Aorta (tissue), 5 donors: ENCODE measurements at regions not wholly inside any gene's neighbourhood (a gene's known extent, or its start where the extent isn't known, plus 50 kb on each side); places are given as distances from the start of the nearest gene placed in this dataset.

Source experiments
- ATAC-seq: fragments of 200-7000 bp; cut with Tn5 transposase; one replicate; pipeline ENCODE4 v1.9.1; 2022; ENCODE audit warnings: moderate library complexity; ENCODE audit not compliant: low FRiP score
- DNase-seq, 2 donors: peaks; one replicate each; pipeline ENCODE4 v3.0.0-alpha.2; 2020
- H3K27ac ChIP-seq, 2 donors: one replicate each; pipeline ENCODE4 v1.5.1; 2013; ENCODE audit warnings: low read length in 2 of 2, mild to moderate bottlenecking in 2 of 2, moderate library complexity in 2 of 2, control low read depth in 1 of 2, inconsistent platforms in 1 of 2, low read depth in 1 of 2
- H3K27me3 ChIP-seq, 2 donors: one replicate each; pipeline ENCODE4 v1.6.1; 2013; ENCODE audit warnings: control low read depth in 1 of 2, low read length in 1 of 2, mild to moderate bottlenecking in 1 of 2, moderate library complexity in 1 of 2; ENCODE audit not compliant: insufficient read depth in 2 of 2, control insufficient read depth in 1 of 2
- H3K36me3 ChIP-seq, 2 donors: one replicate each; pipeline ENCODE4 v1.6.1; 2013; ENCODE audit warnings: control low read depth in 1 of 2, low read length in 1 of 2, mild to moderate bottlenecking in 1 of 2; ENCODE audit not compliant: insufficient read depth in 2 of 2, control insufficient read depth in 1 of 2
- H3K4me1 ChIP-seq, 2 donors: one replicate each; pipeline ENCODE4 v1.6.1; 2013; ENCODE audit warnings: low read length in 2 of 2, control low read depth in 1 of 2, mild to moderate bottlenecking in 1 of 2, moderate library complexity in 1 of 2; ENCODE audit not compliant: insufficient read depth in 2 of 2, control insufficient read depth in 1 of 2
- H3K4me3 ChIP-seq, 2 donors: one replicate each; pipeline ENCODE4 v1.5.1; 2013; ENCODE audit warnings: low read length in 2 of 2, control low read depth in 1 of 2, mild to moderate bottlenecking in 1 of 2
- H3K9me3 ChIP-seq: one replicate; pipeline ENCODE4 v1.6.1; 2013; ENCODE audit warnings: mild to moderate bottlenecking, low read length; ENCODE audit not compliant: control insufficient read depth
- WGBS, 2 donors: extraction: QIAGEN DNeasy Blood & Tissue Kit; methylation state at CpG; one replicate each; pipeline ENCODE4 v1.1.7; 2013; 5-methylcytosine and 5-hydroxymethylcytosine counted together
- intact Hi-C, 2 donors: fragments of 100-400 bp; cut with DNase I; formaldehyde crosslinking; loops; one replicate each; pipeline versions ENCODE4 v1.14.2 to v1.15.0; 2022
- donor health status: healthy with polysubstance abuse.
- donor health status: Bipolar disorder and iron deficiency.
- donor health status: DM: no; HTN: no; CAD: no.
- donor health status: DM: no; HTN: no; CAD: no.
- donor health status: DM: yes; HTN: yes; CAD: no.

- Histone ChIP-seq H3K4me3 (no peak overlapping the region), H3K27me3 (no peaks in the 10 kb centered on the region), H3K9me3 (no peaks in the 10 kb centered on the region), H3K36me3 (no peaks in the 10 kb centered on the region), H3K27ac (no peak overlapping the region), H3K4me1 (no peaks in the 10 kb centered on the region)
- ATAC-seq (no peak), DNase-seq (no peak)
- intact Hi-C loops = no loop called here
- WGBS, 2 donors = 73 to 78% methylated on average over 6 of the region's 6 CpGs
These were observed 155.9 kb upstream of the RAG2 start for GRCh38 chr11:36753960-36754359.

GRCh38 chr11:36751996-36752395 lies 154.0 kb upstream of the RAG2 start:
- no peak overlapping the region for H3K27ac ChIP-seq
- ATAC-seq (no peak), DNase-seq (no peak)
- H3K4me3 ChIP-seq = no peak overlapping the region
- H3K9me3 ChIP-seq = no peaks in the 10 kb centered on the region
- intact Hi-C loops = no loop called here
- no peaks in the 10 kb centered on the region for H3K27me3 ChIP-seq
- WGBS, 2 donors = 80 to 81% methylated on average over 3 of the region's 3 CpGs
- H3K4me1 ChIP-seq = no peaks in the 10 kb centered on the region
- no peaks in the 10 kb centered on the region for H3K36me3 ChIP-seq

GRCh38 chr11:36751335-36751781 lies 153.3 kb upstream of the RAG2 start:
- DNase-seq (no peak), ATAC-seq (no peak)
- H3K27me3 ChIP-seq = no peaks in the 10 kb centered on the region
- 39 to 40% methylated on average over 4 of the region's 4 CpGs for WGBS, 2 donors
- H3K36me3 ChIP-seq = no peaks in the 10 kb centered on the region
- intact Hi-C loops = no loop called here
- H3K27ac ChIP-seq = no peak overlapping the region
- H3K9me3 ChIP-seq = no peaks in the 10 kb centered on the region
- no peak overlapping the region for H3K4me3 ChIP-seq
- no peaks in the 10 kb centered on the region for H3K4me1 ChIP-seq

GRCh38 chr11:36750349-36750748 lies 152.3 kb upstream of the RAG2 start:
- no peak overlapping the region for H3K4me3 ChIP-seq
- ATAC-seq (no peak), DNase-seq (no peak)
- H3K27me3 ChIP-seq = no peaks in the 10 kb centered on the region
- no peaks in the 10 kb centered on the region for H3K4me1 ChIP-seq
- intact Hi-C loops = no loop called here
- H3K27ac ChIP-seq = no peak overlapping the region
- WGBS, 2 donors = 54 to 64% methylated on average over 1 of the region's 1 CpG
- H3K36me3 ChIP-seq = no peaks in the 10 kb centered on the region
- H3K9me3 ChIP-seq = no peaks in the 10 kb centered on the region

- no peak overlapping the region for H3K27ac ChIP-seq
- 63 to 73% methylated on average over 2 of the region's 2 CpGs for WGBS, 2 donors
- H3K9me3 ChIP-seq = no peaks in the 10 kb centered on the region
- H3K36me3 ChIP-seq = no peaks in the 10 kb centered on the region
- no peak overlapping the region for H3K4me3 ChIP-seq
- ATAC-seq = no peak
- intact Hi-C loops = loop anchor here in 1 of 2 donors (10.0 kb wide), 1 partner anchor 184 kb away; the partner anchor contains the start of gene RAG1
- H3K4me1 ChIP-seq = no peaks in the 10 kb centered on the region
- no peak for DNase-seq
- H3K27me3 ChIP-seq = no peaks in the 10 kb centered on the region
These were observed 150.8 kb upstream of the RAG2 start for GRCh38 chr11:36748836-36749235.

GRCh38 chr11:36746886-36747710 lies 149.1 kb upstream of the RAG2 start:
- H3K4me3 ChIP-seq = no peak overlapping the region
- no peaks in the 10 kb centered on the region for H3K27me3 ChIP-seq
- H3K9me3 ChIP-seq = no peaks in the 10 kb centered on the region
- DNase-seq (peak; percentile 88), ATAC-seq (peak; percentile 90)
- H3K36me3 ChIP-seq = no peaks in the 10 kb centered on the region
- no peak overlapping the region for H3K27ac ChIP-seq
- intact Hi-C loops = loop anchor here (1.0 to 10.0 kb wide), 4 partner anchors 44 to 182 kb away; partner anchors contain the start of gene RAG1 (in 1 of the 2)
- 24 to 31% methylated on average over 7 of the region's 7 CpGs for WGBS, 2 donors
- H3K4me1 ChIP-seq = no peaks in the 10 kb centered on the region

GRCh38 chr11:36744375-36745168 lies 146.5 kb upstream of the RAG2 start:
- peak; percentile 81 for ATAC-seq
- Histone ChIP-seq H3K36me3 (no peaks in the 10 kb centered on the region), H3K27me3 (no peaks in the 10 kb centered on the region), H3K27ac (no peak overlapping the region), H3K4me1 (no peaks in the 10 kb centered on the region), H3K9me3 (no peaks in the 10 kb centered on the region), H3K4me3 (no peak overlapping the region)
- peak; percentile 88 to 94 for DNase-seq
- 2 to 3% methylated on average over 11 of the region's 11 CpGs for WGBS, 2 donors
- intact Hi-C loops = loop anchor here in 1 of 2 donors (10.0 kb wide), 1 partner anchor 180 kb away; the partner anchor contains the start of gene RAG1

- ATAC-seq (no peak), DNase-seq (no peak)
- H3K4me1 ChIP-seq = no peaks in the 10 kb centered on the region
- no peaks in the 10 kb centered on the region for H3K27me3 ChIP-seq
- H3K4me3 ChIP-seq = no peak overlapping the region
- 95% methylated on average over 2 of the region's 2 CpGs for WGBS, 2 donors
- no peaks in the 10 kb centered on the region for H3K36me3 ChIP-seq
- intact Hi-C loops = loop anchor here in 1 of 2 donors (10.0 kb wide), 1 partner anchor 178 kb away; the partner anchor contains the start of gene RAG1
- no peak overlapping the region for H3K27ac ChIP-seq
- H3K9me3 ChIP-seq = no peaks in the 10 kb centered on the region
These were observed 145.0 kb upstream of the RAG2 start for GRCh38 chr11:36743039-36743438.
